Caco-2 (cell line): ENCODE measurements at regions not wholly inside any gene's neighbourhood (a gene's known extent, or its start where the extent isn't known, plus 50 kb on each side); places are given as distances from the start of the nearest gene placed in this dataset.

Experiments used
- BruUV-seq: library from RNA; stranded (reverse); fragments of 400-500 nt; replicated peaks from 2 replicates; lab custom pipeline; 2021; lab: Mats Ljungman, UMichigan
- CTCF ChIA-PET: fragments of 300-600 bp; sonication (Branson Sonifier 250); formaldehyde crosslinking; loops from one replicate; lab custom pipeline; 2022; ENCODE audit warnings: antibody characterized with exemption; lab: Charles Lee
- POLR2A ChIA-PET: fragments of 300-600 bp; sonication (Branson Sonifier 250); formaldehyde crosslinking; loops from one replicate; lab custom pipeline; 2022; ENCODE audit warnings: antibody characterized with exemption; lab: Charles Lee
- DNase-seq, 2 experiments: peaks; one replicate each; pipeline versions ENCODE4 v3.0.0 to v3.0.0-alpha.2; 2020 to 2022
- H3K27me3 ChIP-seq: replicated peaks from 2 replicates; pipeline ENCODE4 v1.6.0; 2011; ENCODE audit warnings: low read length; ENCODE audit not compliant: control insufficient read depth, insufficient read depth
- H3K36me3 ChIP-seq: 2 replicates; pipeline ENCODE4 v1.5.1; 2011; ENCODE audit warnings: low read length; ENCODE audit not compliant: control insufficient read depth, insufficient read depth
- H3K4me1 ChIP-seq: fragments of 250-450 bp; sonication (Bioruptor Pico); 2 replicates; pipeline ENCODE4 v1.5.1; 2020; ENCODE audit warnings: mild to moderate bottlenecking
- H3K4me3 ChIP-seq: 2 replicates; pipeline ENCODE4 v1.5.1; 2011; ENCODE audit warnings: low read depth, mild to moderate bottlenecking, control low read depth, low read length
- H3K9me3 ChIP-seq: fragments of 250-450 bp; sonication (Bioruptor Pico); 2 replicates; pipeline ENCODE4 v1.5.1; 2020; ENCODE audit warnings: mild to moderate bottlenecking, moderate library complexity
- H3K27ac Mint-ChIP-seq: one replicate; pipeline ENCODE4 v1.8.0; 2022; ENCODE audit warnings: mixed read lengths; ENCODE audit not compliant: unreplicated experiment
- H3K27me3 Mint-ChIP-seq: one replicate; pipeline ENCODE4 v1.8.0; 2022; ENCODE audit warnings: mixed read lengths; ENCODE audit not compliant: insufficient read depth, unreplicated experiment
- H3K36me3 Mint-ChIP-seq: one replicate; pipeline ENCODE4 v1.8.0; 2022; ENCODE audit warnings: mild to moderate bottlenecking, mixed read lengths; ENCODE audit not compliant: insufficient read depth, unreplicated experiment
- H3K4me1 Mint-ChIP-seq: one replicate; pipeline ENCODE4 v1.8.0; 2022; ENCODE audit warnings: low read depth, mixed read lengths; ENCODE audit not compliant: unreplicated experiment
- H3K4me3 Mint-ChIP-seq: one replicate; pipeline ENCODE4 v1.8.0; 2022; ENCODE audit warnings: mild to moderate bottlenecking, moderate library complexity, mixed read lengths; ENCODE audit not compliant: unreplicated experiment
- H3K9me3 Mint-ChIP-seq: one replicate; pipeline ENCODE4 v1.8.0; 2022; ENCODE audit warnings: mixed read lengths; ENCODE audit not compliant: unreplicated experiment
- CTCF ChIP-seq, 2 experiments: fragments of 200-600 bp in 1 of 2; IDR thresholded peaks; 1 replicate in 1 of 2; 2 replicates in 1 of 2; pipeline versions ENCODE4 v1.5.1 to v1.8.0; 2011 to 2022; ENCODE audit warnings: antibody characterized with exemption in 1 of 2, control low read depth in 1 of 2, inconsistent platforms in 1 of 2, low read depth in 1 of 2, low read length in 1 of 2, mild to moderate bottlenecking in 1 of 2, moderate library complexity in 1 of 2; ENCODE audit not compliant: insufficient read depth in 1 of 2, severe bottlenecking in 1 of 2, unreplicated experiment in 1 of 2
- intact Hi-C: fragments of 100-400 bp; cut with micrococcal nuclease; formaldehyde crosslinking; loops from one replicate; pipeline ENCODE4 v1.10.0; 2022; ENCODE audit not compliant: unreplicated experiment

GRCh38 chr6:106035655-106036054 is 50.5 kb upstream of the PRDM1 start:
- Histone ChIP-seq H3K4me1 (peaks cover 9% of the 10 kb centered on the region), H3K4me3 (no peak overlapping the region), H3K36me3 (no peaks in the 10 kb centered on the region), H3K27me3 (no peaks in the 10 kb centered on the region), H3K9me3 (peaks cover 4% of the 10 kb centered on the region)
- TF ChIP-seq CTCF (IDR thresholded peaks at IDR 0.05; ENCODE audit: insufficient read depth in 1 of 2, low read depth in 1 of 2, low read length in 1 of 2, severe bottlenecking in 1 of 2, unreplicated experiment in 1 of 2): no peak
- intact Hi-C loops: no loop called here
- Mint-ChIP-seq H3K9me3 (peaks cover 14% of the 10 kb centered on the region), H3K36me3 (no peaks in the 10 kb centered on the region), H3K27me3 (no peaks in the 10 kb centered on the region), H3K27ac (no peak overlapping the region), H3K4me3 (no peak overlapping the region), H3K4me1 (peaks cover 12% of the 10 kb centered on the region)
- ChIA-PET POLR2A (no interaction called here), CTCF (no interaction called here)
- no TSS peak for BruUV-seq
- no peak for DNase-seq

- ChIA-PET CTCF (no interaction called here), POLR2A (no interaction called here)
- H3K4me1 Mint-ChIP-seq: peaks cover 7% of the 10 kb centered on the region
- no TSS peak for BruUV-seq
- no peaks in the 10 kb centered on the region for H3K36me3 Mint-ChIP-seq
- no peak for DNase-seq
- peaks cover 14% of the 10 kb centered on the region for H3K9me3 Mint-ChIP-seq
- no peaks in the 10 kb centered on the region for H3K4me1 ChIP-seq
- H3K27me3 Mint-ChIP-seq: no peaks in the 10 kb centered on the region
- H3K36me3 ChIP-seq: no peaks in the 10 kb centered on the region
- peaks cover 4% of the 10 kb centered on the region for H3K9me3 ChIP-seq
- TF ChIP-seq CTCF (IDR thresholded peaks at IDR 0.05; ENCODE audit: insufficient read depth in 1 of 2, low read depth in 1 of 2, low read length in 1 of 2, severe bottlenecking in 1 of 2, unreplicated experiment in 1 of 2): no peak
- no peak overlapping the region for H3K4me3 ChIP-seq
- intact Hi-C loops: no loop called here
- H3K27ac Mint-ChIP-seq: no peak overlapping the region
- no peak overlapping the region for H3K4me3 Mint-ChIP-seq
- no peaks in the 10 kb centered on the region for H3K27me3 ChIP-seq
These were observed 52.3 kb upstream of the PRDM1 start for GRCh38 chr6:106033806-106034205.

GRCh38 chr6:106027758-106028157 is 58.4 kb upstream of the PRDM1 start:
- POLR2A ChIA-PET: no interaction called here
- H3K4me3 ChIP-seq: no peak overlapping the region
- no peak overlapping the region for H3K27ac Mint-ChIP-seq
- no peaks in the 10 kb centered on the region for H3K4me1 ChIP-seq
- no peaks in the 10 kb centered on the region for H3K9me3 Mint-ChIP-seq
- no peaks in the 10 kb centered on the region for H3K36me3 Mint-ChIP-seq
- TF ChIP-seq CTCF (IDR thresholded peaks at IDR 0.05; ENCODE audit: insufficient read depth in 1 of 2, low read depth in 1 of 2, low read length in 1 of 2, severe bottlenecking in 1 of 2, unreplicated experiment in 1 of 2): no peak
- H3K27me3 Mint-ChIP-seq: no peaks in the 10 kb centered on the region
- no peak overlapping the region for H3K4me3 Mint-ChIP-seq
- no peak for DNase-seq
- intact Hi-C loops: no loop called here
- peaks cover 12% of the 10 kb centered on the region for H3K4me1 Mint-ChIP-seq
- no peaks in the 10 kb centered on the region for H3K27me3 ChIP-seq
- CTCF ChIA-PET: no interaction called here
- no TSS peak for BruUV-seq
- no peaks in the 10 kb centered on the region for H3K36me3 ChIP-seq
- no peaks in the 10 kb centered on the region for H3K9me3 ChIP-seq
